ENCODE measurements at regions not wholly inside any gene's neighbourhood (a gene's known extent, or its start where the extent isn't known, plus 50 kb on each side); places are given as distances from the start of the nearest gene placed in this dataset.
A peak's percentile ranks its signal among the peaks of the same experiment; 100 is the strongest.

GRCh38 chr5:98243972-98244371 lies 529.5 kb upstream of the RGMB start:
- TF ChIP-seq CTCF (IDR thresholded peaks at IDR 0.05; ENCODE audit: low read depth, low read length) = no peak
- no peak for DNase-seq (ENCODE audit: extremely low read depth, low read depth)

- TF ChIP-seq CTCF (IDR thresholded peaks at IDR 0.05; ENCODE audit: low read depth, low read length) = no peak
- DNase-seq (ENCODE audit: extremely low read depth, low read depth) = peak; percentile 49
Observed at GRCh38 chr5:98248949-98249348, 524.5 kb upstream of the RGMB start.

GRCh38 chr5:98258939-98259338 lies 514.5 kb upstream of the RGMB start:
- no peak for TF ChIP-seq CTCF (IDR thresholded peaks at IDR 0.05; ENCODE audit: low read depth, low read length)
- DNase-seq (ENCODE audit: extremely low read depth, low read depth) = no peak

- DNase-seq (ENCODE audit: extremely low read depth, low read depth) = no peak
- TF ChIP-seq CTCF (IDR thresholded peaks at IDR 0.05; ENCODE audit: low read depth, low read length) = no peak
Observed at GRCh38 chr5:98259595-98259994, 513.9 kb upstream of the RGMB start.

GRCh38 chr5:98263084-98263483 lies 510.4 kb upstream of the RGMB start:
- no peak for DNase-seq (ENCODE audit: extremely low read depth, low read depth)
- TF ChIP-seq CTCF (IDR thresholded peaks at IDR 0.05; ENCODE audit: low read depth, low read length) = no peak

- TF ChIP-seq CTCF (IDR thresholded peaks at IDR 0.05; ENCODE audit: low read depth, low read length) = no peak
- DNase-seq (ENCODE audit: extremely low read depth, low read depth) = no peak
Observed at GRCh38 chr5:98268162-98268860, 505.2 kb upstream of the RGMB start.

GRCh38 chr5:98275980-98276379 lies 497.5 kb upstream of the RGMB start:
- TF ChIP-seq CTCF (IDR thresholded peaks at IDR 0.05; ENCODE audit: low read depth, low read length) = no peak
- DNase-seq (ENCODE audit: extremely low read depth, low read depth) = no peak

Measured in AG09319 (cell line).